ENCODE measurements at regions not wholly inside any gene's neighbourhood (a gene's known extent, or its start where the extent isn't known, plus 50 kb on each side); places are given as distances from the start of the nearest gene placed in this dataset.
"Not testable (repeated sequence)": the region's sequence is repeated elsewhere in the genome, so short reads cannot be mapped to it uniquely, and the experiment has no call there.

DNA sequence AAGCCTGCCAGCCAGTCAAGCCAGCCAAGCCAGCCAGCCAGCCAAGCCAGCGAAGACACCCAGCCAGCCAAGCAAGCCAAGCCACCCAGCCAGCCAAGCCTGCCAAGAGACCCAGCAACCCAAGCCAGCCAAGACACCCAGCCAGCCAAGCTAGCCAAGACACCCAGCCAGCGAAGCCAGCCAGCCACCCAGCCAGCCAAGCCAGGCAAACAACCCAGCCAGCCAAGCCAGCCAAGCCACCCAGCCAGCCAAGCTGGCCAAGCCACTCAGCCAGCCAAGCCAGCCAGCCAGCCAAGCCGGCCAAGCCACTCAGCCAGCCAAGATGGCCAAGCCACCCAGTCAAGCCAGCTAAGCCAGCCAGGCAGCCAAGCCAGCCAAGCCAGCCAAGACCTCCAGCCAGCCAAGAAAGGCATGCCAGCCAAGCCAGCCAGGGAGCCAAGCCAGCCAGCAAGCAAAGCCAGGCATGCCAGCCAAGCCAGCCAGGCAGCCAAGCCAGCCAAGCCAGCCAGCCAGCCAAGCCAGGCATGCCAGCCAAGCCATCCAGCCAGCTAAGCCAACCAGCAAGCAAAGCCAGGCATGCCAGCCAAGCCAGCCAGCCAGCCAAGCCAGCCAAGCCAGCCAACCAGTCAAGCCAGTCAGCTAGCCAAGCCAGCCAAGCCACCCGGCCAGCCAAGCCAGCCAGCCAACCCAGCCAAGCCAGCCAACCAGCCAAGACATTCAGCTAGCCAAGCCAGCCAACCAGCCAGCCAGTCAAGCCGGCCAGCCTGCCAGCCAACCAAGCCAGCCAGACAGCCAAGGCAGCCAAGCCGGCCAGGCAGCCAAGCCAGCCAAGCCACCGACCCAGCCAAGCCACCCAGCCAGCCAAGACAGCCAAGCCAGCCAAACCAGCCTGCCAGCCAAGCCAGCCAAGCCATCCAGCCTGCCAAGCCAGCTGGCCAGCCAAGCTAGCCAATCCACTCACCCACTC lies 323.8 kb upstream of the PLGLB2 start:
- H3K9me3 ChIP-seq (ENCODE audit: control insufficient read depth in 1 of 2, low read length in 2 of 2); H3K4me1 ChIP-seq (ENCODE audit: control insufficient read depth in 1 of 2, insufficient read depth in 2 of 2, low read length in 2 of 2); H3K36me3 ChIP-seq (ENCODE audit: control insufficient read depth in 1 of 2, insufficient read depth in 2 of 2, low read length in 2 of 2); H3K27ac ChIP-seq (ENCODE audit: low read length); H3K4me3 ChIP-seq (ENCODE audit: low read depth in 1 of 2, low read length in 2 of 2); H3K27me3 ChIP-seq (ENCODE audit: low read depth, low read length): not testable (repeated sequence)

DNA sequence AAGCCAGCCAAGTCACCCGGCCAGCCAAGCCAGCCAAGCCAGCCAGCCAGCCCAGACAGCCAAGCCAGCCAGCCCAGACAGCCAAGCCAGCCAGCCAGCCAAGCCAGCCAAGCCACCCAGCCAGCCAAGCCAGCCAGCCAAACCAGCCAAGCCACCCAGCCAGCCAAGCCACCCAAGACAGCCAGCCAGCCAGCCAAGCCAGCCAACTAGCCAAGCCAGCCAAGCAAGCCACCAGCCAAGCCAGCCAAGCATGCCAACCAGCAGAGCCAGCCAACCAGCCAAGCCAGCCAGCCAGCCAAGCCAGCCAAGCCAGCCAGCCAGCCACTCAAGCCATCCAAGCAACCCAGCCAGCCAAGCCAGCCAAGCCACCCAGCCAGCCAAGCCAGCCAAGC lies 323.1 kb upstream of the PLGLB2 start:
- H3K4me1 ChIP-seq (ENCODE audit: control insufficient read depth in 1 of 2, insufficient read depth in 2 of 2, low read length in 2 of 2); H3K27ac ChIP-seq (ENCODE audit: low read length); H3K9me3 ChIP-seq (ENCODE audit: control insufficient read depth in 1 of 2, low read length in 2 of 2); H3K4me3 ChIP-seq (ENCODE audit: low read depth in 1 of 2, low read length in 2 of 2); H3K36me3 ChIP-seq (ENCODE audit: control insufficient read depth in 1 of 2, insufficient read depth in 2 of 2, low read length in 2 of 2); H3K27me3 ChIP-seq (ENCODE audit: low read depth, low read length): not testable (repeated sequence)

DNA sequence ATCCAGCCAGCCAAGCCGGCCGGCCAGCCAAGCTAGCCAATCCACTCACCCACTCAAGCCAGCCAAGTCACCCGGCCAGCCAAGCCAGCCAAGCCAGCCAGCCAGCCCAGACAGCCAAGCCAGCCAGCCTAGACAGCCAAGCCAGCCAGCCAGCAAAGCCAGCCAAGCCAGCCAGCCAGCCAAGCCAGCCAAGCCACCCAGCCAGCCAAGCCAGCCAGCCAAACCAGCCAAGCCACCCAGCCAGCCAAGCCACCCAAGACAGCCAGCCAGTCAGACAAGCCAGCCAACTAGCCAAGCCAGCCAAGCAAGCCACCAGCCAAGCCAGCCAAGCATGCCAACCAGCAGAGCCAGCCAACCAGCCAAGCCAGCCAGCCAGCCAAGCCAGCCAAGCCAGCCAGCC lies 322.7 kb upstream of the PLGLB2 start:
- H3K4me1 ChIP-seq (ENCODE audit: control insufficient read depth in 1 of 2, insufficient read depth in 2 of 2, low read length in 2 of 2); H3K9me3 ChIP-seq (ENCODE audit: control insufficient read depth in 1 of 2, low read length in 2 of 2); H3K36me3 ChIP-seq (ENCODE audit: control insufficient read depth in 1 of 2, insufficient read depth in 2 of 2, low read length in 2 of 2); H3K27me3 ChIP-seq (ENCODE audit: low read depth, low read length); H3K4me3 ChIP-seq (ENCODE audit: low read depth in 1 of 2, low read length in 2 of 2); H3K27ac ChIP-seq (ENCODE audit: low read length): not testable (repeated sequence)

DNA sequence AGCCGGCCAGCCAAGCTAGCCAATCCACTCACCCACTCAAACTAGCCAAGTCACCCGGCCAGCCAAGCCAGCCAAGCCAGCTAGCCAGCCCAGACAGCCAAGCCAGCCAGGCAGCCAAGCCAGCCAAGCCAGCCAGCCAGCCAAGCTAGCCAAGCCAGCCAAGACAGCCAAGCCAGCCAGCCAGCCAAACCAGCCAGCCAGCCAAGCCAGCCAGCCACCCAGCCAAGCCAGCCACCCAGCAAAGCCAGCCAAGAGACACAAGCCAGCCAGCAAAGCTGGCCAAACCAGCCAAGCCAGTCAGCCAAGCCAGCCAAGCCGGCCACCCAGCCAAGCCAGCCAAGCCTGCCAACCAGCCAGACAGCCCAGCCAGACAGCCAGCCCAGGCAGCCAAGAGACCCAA lies 322.2 kb upstream of the PLGLB2 start:
- H3K36me3 ChIP-seq (ENCODE audit: control insufficient read depth in 1 of 2, insufficient read depth in 2 of 2, low read length in 2 of 2) = not testable (repeated sequence)

DNA sequence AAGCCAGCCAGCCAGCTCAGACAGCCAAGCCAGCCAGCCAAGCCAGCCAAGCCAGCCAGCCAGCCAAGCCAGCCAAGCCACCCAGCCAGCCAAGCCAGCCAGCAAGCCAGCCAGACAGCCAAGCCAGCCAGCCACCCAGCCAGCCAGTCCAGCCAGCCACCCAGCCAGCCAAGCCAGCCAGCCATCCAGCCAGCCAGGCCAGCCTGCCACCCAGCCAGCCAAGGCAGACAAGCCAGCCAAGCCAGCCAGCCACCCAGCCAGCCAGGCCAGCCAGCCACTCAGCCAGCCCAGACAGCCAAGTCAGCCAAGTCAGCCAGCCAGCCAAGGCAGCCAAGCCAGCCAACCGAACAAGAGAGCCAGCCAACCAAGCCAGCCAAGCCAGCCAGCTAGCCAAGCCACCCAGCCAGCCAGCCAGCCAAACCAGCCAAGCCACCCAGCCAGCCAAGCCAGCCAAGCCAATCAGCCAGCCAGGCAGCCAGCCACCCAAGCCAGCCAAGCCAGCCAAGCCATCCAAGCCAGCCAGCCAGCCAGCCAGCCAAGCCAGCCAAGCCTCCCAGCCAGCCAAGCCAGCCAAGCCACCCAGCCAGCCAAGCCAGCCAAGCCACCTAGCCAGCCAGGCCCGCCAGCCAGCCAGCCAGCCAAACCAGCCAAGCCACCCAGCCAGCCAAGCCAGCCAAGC lies 319.3 kb upstream of the PLGLB2 start:
- not testable (repeated sequence) for H3K9me3 ChIP-seq (ENCODE audit: control insufficient read depth in 1 of 2, low read length in 2 of 2)

More for the DNA sequence above, 322.2 kb upstream of the PLGLB2 start:
- not testable (repeated sequence) for H3K9me3 ChIP-seq (ENCODE audit: control insufficient read depth in 1 of 2, low read length in 2 of 2); H3K27me3 ChIP-seq (ENCODE audit: low read depth, low read length); H3K27ac ChIP-seq (ENCODE audit: low read length); H3K4me1 ChIP-seq (ENCODE audit: control insufficient read depth in 1 of 2, insufficient read depth in 2 of 2, low read length in 2 of 2); H3K4me3 ChIP-seq (ENCODE audit: low read depth in 1 of 2, low read length in 2 of 2)

DNA sequence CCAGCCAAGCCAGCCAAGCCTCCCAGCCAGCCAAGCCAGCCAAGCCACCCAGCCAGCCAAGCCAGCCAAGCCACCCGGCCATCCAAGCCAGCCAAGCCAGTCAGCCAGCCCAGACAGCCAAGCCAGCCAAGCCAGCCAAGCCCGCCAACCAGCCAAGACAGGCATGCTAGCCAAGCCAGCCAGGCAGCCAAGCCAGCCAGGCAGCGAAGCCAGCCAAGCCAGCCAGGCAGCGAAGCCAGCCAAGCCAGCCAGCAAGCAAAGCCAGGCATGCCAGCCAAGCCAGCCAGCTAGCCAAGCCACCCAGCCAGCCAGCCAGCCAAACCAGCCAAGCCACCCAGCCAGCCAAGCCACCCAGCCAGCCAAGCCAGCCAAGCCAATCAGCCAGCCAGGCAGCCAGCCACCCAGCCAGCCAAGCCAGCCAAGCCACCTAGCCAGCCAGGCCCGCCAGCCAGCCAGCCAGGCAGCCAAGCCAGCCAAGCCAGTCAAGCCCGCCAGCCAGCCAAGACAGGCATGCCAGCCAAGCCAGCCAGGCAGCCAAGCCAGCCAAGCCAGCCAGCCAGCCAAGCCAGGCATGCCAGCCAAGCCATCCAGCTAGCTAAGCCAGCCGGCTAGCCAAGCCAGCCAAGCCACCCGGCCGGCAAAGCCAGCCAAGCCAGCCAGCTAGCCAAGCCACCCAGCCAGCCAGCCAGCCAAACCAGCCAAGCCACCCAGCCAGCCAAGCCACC lies 318.5 kb upstream of the PLGLB2 start:
- not testable (repeated sequence) for H3K9me3 ChIP-seq (ENCODE audit: control insufficient read depth in 1 of 2, low read length in 2 of 2); H3K27ac ChIP-seq (ENCODE audit: low read length); H3K27me3 ChIP-seq (ENCODE audit: low read depth, low read length); H3K4me3 ChIP-seq (ENCODE audit: low read depth in 1 of 2, low read length in 2 of 2); H3K4me1 ChIP-seq (ENCODE audit: control insufficient read depth in 1 of 2, insufficient read depth in 2 of 2, low read length in 2 of 2); H3K36me3 ChIP-seq (ENCODE audit: control insufficient read depth in 1 of 2, insufficient read depth in 2 of 2, low read length in 2 of 2)

More for the DNA sequence above, 319.3 kb upstream of the PLGLB2 start:
- not testable (repeated sequence) for H3K4me1 ChIP-seq (ENCODE audit: control insufficient read depth in 1 of 2, insufficient read depth in 2 of 2, low read length in 2 of 2); H3K4me3 ChIP-seq (ENCODE audit: low read depth in 1 of 2, low read length in 2 of 2); H3K27me3 ChIP-seq (ENCODE audit: low read depth, low read length); H3K36me3 ChIP-seq (ENCODE audit: control insufficient read depth in 1 of 2, insufficient read depth in 2 of 2, low read length in 2 of 2); H3K27ac ChIP-seq (ENCODE audit: low read length)

DNA sequence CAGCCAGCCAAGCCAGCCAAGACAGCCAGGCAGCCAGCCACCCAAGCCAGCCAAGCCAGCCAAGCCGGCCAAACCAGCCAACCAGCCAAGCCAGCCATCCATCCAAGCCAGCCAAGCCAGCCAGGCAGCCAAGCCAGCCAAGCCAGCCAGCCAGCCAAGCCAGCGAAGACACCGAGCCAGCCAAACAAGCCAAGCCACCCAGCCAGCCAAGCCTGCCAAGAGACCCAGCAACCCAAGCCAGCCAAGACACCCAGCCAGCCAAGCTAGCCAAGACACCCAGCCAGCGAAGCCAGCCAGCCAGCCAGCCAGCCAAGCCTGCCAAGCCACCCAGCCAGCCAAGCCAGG lies 318.0 kb upstream of the PLGLB2 start:
- H3K4me1 ChIP-seq (ENCODE audit: control insufficient read depth in 1 of 2, insufficient read depth in 2 of 2, low read length in 2 of 2) = not testable (repeated sequence)

DNA sequence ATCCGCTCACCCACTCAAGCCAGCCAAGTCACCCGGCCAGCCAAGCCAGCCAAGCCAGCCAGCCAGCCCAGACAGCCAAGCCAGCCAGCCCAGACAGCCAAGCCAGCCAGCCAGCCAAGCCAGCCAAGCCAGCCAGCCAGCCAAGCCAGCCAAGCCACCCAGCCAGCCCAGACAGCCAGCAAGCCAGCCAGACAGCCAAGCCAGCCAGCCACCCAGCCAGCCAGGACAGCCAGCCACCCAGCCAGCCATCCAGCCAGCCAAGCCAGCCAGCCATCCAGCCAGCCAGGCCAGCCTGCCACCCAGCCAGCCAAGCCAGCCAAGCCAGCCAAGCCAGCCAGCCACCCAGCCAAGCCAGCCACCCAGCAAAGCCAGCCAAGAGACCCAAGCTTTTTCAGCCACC lies 316.8 kb upstream of the PLGLB2 start:
- not testable (repeated sequence) for H3K27me3 ChIP-seq (ENCODE audit: low read depth, low read length); H3K9me3 ChIP-seq (ENCODE audit: control insufficient read depth in 1 of 2, low read length in 2 of 2); H3K36me3 ChIP-seq (ENCODE audit: control insufficient read depth in 1 of 2, insufficient read depth in 2 of 2, low read length in 2 of 2); H3K27ac ChIP-seq (ENCODE audit: low read length); H3K4me1 ChIP-seq (ENCODE audit: control insufficient read depth in 1 of 2, insufficient read depth in 2 of 2, low read length in 2 of 2); H3K4me3 ChIP-seq (ENCODE audit: low read depth in 1 of 2, low read length in 2 of 2)

More for the DNA sequence above, 318.0 kb upstream of the PLGLB2 start:
- not testable (repeated sequence) for H3K27ac ChIP-seq (ENCODE audit: low read length); H3K36me3 ChIP-seq (ENCODE audit: control insufficient read depth in 1 of 2, insufficient read depth in 2 of 2, low read length in 2 of 2); H3K4me3 ChIP-seq (ENCODE audit: low read depth in 1 of 2, low read length in 2 of 2); H3K27me3 ChIP-seq (ENCODE audit: low read depth, low read length); H3K9me3 ChIP-seq (ENCODE audit: control insufficient read depth in 1 of 2, low read length in 2 of 2)

DNA sequence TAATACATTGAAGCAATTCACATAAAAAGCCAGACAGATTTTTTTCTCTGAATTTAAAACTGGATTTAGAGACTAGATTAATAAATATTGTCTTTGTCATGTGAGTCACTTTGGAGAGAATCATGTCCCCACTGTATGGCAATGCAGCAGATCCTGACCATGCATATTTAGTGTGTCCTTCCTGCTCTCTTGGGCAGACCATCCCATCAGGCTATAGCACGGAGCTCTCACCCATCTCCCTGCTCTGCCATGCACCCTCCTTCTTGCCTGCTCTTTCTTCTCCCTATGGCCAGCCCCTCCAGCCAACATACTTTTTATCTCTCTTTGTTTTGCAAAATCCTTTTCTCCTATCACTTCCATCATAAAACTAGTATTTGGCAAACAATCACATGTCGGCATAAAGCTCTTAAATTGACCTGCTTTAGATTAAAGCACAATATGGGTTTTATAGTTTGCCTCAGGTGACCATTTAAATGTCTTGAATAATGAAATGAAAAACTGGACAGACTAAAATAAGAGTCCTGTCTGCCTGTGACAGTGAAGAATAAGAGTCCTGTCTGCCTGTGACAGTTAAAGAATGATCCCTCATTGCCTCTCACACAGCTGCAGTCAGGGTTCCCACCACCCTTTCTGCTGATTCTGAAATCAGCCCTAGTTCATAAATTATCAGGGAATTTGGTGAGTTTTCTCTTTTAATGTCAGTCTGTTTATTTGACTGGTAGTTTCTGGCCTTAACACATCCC lies 315.0 kb upstream of the PLGLB2 start:
- H3K4me3 ChIP-seq (ENCODE audit: low read depth in 1 of 2, low read length in 2 of 2); H3K4me1 ChIP-seq (ENCODE audit: control insufficient read depth in 1 of 2, insufficient read depth in 2 of 2, low read length in 2 of 2); H3K9me3 ChIP-seq (ENCODE audit: control insufficient read depth in 1 of 2, low read length in 2 of 2); H3K27me3 ChIP-seq (ENCODE audit: low read depth, low read length); H3K27ac ChIP-seq (ENCODE audit: low read length); H3K36me3 ChIP-seq (ENCODE audit: control insufficient read depth in 1 of 2, insufficient read depth in 2 of 2, low read length in 2 of 2): not testable (repeated sequence)

DNA sequence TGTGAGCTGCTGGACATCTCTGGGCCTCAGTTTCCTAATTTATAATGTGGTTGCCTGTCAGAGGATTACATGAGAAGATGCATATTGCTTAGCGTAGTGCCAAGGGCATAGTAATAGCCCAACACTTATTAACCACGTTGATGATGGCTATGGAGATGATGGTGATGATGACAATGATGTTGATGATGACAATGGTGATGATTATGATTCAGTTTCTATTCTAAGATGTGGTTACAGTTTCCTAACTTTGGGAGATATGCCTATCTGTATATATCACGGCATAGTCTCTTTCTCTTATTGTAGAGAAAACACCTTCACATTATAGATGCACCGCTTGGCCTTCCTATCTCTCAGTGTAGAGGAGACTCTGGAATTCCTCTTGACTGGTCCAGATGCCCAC lies 311.9 kb upstream of the PLGLB2 start:
- H3K27ac ChIP-seq (ENCODE audit: low read length); H3K9me3 ChIP-seq (ENCODE audit: control insufficient read depth in 1 of 2, low read length in 2 of 2); H3K36me3 ChIP-seq (ENCODE audit: control insufficient read depth in 1 of 2, insufficient read depth in 2 of 2, low read length in 2 of 2); H3K4me3 ChIP-seq (ENCODE audit: low read depth in 1 of 2, low read length in 2 of 2); H3K4me1 ChIP-seq (ENCODE audit: control insufficient read depth in 1 of 2, insufficient read depth in 2 of 2, low read length in 2 of 2); H3K27me3 ChIP-seq (ENCODE audit: low read depth, low read length): not testable (repeated sequence)

DNA sequence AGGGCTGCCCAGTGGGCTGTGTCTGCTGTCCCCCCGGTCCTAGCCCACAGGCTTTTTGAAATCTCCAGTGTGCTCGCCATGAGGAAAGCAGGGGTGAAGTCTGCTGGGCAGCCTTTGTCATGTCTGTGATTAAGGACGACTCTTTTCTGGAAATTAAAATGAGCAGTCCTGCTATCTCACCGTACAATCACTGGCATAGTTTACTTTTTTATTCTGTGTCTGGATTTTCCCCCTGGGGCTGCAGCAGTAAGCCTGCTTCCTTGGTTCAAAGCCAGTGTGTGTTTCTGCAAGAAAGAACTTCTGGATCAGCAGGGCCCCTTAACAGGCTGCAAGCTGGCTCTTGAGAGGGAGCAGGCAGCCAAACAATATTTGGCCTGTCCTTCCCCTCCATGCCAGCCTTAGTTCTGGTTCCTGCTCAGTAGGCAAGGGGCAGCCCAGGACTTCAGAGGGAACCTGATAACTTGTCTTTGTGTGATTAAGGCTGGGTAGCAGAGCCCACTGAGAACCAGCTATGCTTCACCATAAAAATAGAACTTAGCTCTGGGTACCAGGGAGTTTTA lies 310.1 kb upstream of the PLGLB2 start:
- H3K4me3 ChIP-seq (ENCODE audit: low read depth in 1 of 2, low read length in 2 of 2); H3K9me3 ChIP-seq (ENCODE audit: control insufficient read depth in 1 of 2, low read length in 2 of 2); H3K36me3 ChIP-seq (ENCODE audit: control insufficient read depth in 1 of 2, insufficient read depth in 2 of 2, low read length in 2 of 2); H3K27me3 ChIP-seq (ENCODE audit: low read depth, low read length); H3K27ac ChIP-seq (ENCODE audit: low read length); H3K4me1 ChIP-seq (ENCODE audit: control insufficient read depth in 1 of 2, insufficient read depth in 2 of 2, low read length in 2 of 2): not testable (repeated sequence)
